GM12878 (cell line): ENCODE measurements at regions not wholly inside any gene's neighbourhood (a gene's known extent, or its start where the extent isn't known, plus 50 kb on each side); places are given as distances from the start of the nearest gene placed in this dataset.

Source experiments
- MEF2B ChIP-seq: fragments of 450-650 bp; IDR thresholded peaks from 2 replicates; pipeline ENCODE4 v1.6.1; 2018; ENCODE audit warnings: mild to moderate bottlenecking, moderate library complexity; ENCODE audit not compliant: partially characterized antibody, poor library complexity, severe bottlenecking
- SMC3 ChIP-seq: IDR thresholded peaks from 2 replicates; pipeline ENCODE4 v1.6.1; 2011; ENCODE audit warnings: low read length, improper control_type of control experiment, borderline replicate concordance
- SP1 ChIP-seq: IDR thresholded peaks from one replicate; pipeline ENCODE4 v1.6.1; 2011; ENCODE audit warnings: low read depth, low read length
- WRNIP1 ChIP-seq: IDR thresholded peaks from 2 replicates; pipeline ENCODE4 v1.6.1; 2011; ENCODE audit warnings: low read depth, low read length, improper control_type of control experiment, borderline replicate concordance
- ZNF274 ChIP-seq: IDR thresholded peaks from one replicate; pipeline ENCODE4 v1.8.0; 2011; ENCODE audit not compliant: insufficient read length, insufficient read depth
- TF ChIP-seq, protein P1 (sequence below): fragments of 450-650 bp; formaldehyde crosslinking; IDR thresholded peaks from 2 replicates; pipeline ENCODE4 v1.4.0; 2020; ENCODE audit warnings: mild to moderate bottlenecking, moderate library complexity
- TF ChIP-seq, protein P2 (sequence below): fragments of 450-650 bp; IDR thresholded peaks from 2 replicates; pipeline ENCODE4 v1.6.1; 2018; ENCODE audit warnings: mild to moderate bottlenecking, low read depth, moderate library complexity; ENCODE audit not compliant: partially characterized antibody

DNA sequence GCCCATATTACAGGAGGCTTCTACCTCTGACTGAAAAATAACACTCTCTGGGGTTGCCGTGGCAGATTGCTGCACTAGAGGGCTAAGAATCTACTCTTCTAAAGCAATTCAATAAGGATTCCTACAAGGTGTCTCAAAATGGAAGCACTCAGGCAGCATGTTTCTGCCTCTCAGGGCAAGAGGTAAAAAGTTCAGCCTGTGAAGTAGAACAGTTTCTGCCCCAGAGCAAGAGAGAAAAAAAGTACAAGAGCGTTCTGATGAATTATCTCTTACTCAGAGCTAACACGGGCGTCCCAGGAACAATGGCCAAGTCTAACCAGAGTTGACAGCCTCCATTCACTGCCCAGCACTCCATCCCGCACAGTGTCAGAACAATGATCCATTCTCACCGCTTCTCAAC lies 71.3 kb upstream of the TES start (continued):
- TF ChIP-seq, protein P1, sequence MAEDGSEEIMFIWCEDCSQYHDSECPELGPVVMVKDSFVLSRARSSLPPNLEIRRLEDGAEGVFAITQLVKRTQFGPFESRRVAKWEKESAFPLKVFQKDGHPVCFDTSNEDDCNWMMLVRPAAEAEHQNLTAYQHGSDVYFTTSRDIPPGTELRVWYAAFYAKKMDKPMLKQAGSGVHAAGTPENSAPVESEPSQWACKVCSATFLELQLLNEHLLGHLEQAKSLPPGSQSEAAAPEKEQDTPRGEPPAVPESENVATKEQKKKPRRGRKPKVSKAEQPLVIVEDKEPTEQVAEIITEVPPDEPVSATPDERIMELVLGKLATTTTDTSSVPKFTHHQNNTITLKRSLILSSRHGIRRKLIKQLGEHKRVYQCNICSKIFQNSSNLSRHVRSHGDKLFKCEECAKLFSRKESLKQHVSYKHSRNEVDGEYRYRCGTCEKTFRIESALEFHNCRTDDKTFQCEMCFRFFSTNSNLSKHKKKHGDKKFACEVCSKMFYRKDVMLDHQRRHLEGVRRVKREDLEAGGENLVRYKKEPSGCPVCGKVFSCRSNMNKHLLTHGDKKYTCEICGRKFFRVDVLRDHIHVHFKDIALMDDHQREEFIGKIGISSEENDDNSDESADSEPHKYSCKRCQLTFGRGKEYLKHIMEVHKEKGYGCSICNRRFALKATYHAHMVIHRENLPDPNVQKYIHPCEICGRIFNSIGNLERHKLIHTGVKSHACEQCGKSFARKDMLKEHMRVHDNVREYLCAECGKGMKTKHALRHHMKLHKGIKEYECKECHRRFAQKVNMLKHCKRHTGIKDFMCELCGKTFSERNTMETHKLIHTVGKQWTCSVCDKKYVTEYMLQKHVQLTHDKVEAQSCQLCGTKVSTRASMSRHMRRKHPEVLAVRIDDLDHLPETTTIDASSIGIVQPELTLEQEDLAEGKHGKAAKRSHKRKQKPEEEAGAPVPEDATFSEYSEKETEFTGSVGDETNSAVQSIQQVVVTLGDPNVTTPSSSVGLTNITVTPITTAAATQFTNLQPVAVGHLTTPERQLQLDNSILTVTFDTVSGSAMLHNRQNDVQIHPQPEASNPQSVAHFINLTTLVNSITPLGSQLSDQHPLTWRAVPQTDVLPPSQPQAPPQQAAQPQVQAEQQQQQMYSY (CRISPR knock-in tag): no peak
- TF ChIP-seq SMC3 (no peak), WRNIP1 (no peak), SP1 (no peak), MEF2B (no peak), ZNF274 (no peak)
- TF ChIP-seq, protein P2, sequence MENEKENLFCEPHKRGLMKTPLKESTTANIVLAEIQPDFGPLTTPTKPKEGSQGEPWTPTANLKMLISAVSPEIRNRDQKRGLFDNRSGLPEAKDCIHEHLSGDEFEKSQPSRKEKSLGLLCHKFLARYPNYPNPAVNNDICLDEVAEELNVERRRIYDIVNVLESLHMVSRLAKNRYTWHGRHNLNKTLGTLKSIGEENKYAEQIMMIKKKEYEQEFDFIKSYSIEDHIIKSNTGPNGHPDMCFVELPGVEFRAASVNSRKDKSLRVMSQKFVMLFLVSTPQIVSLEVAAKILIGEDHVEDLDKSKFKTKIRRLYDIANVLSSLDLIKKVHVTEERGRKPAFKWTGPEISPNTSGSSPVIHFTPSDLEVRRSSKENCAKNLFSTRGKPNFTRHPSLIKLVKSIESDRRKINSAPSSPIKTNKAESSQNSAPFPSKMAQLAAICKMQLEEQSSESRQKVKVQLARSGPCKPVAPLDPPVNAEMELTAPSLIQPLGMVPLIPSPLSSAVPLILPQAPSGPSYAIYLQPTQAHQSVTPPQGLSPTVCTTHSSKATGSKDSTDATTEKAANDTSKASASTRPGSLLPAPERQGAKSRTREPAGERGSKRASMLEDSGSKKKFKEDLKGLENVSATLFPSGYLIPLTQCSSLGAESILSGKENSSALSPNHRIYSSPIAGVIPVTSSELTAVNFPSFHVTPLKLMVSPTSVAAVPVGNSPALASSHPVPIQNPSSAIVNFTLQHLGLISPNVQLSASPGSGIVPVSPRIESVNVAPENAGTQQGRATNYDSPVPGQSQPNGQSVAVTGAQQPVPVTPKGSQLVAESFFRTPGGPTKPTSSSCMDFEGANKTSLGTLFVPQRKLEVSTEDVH: no peak
